ENCODE measurements at regions not wholly inside any gene's neighbourhood (a gene's known extent, or its start where the extent isn't known, plus 50 kb on each side); places are given as distances from the start of the nearest gene placed in this dataset.

- no peak for TF ChIP-seq CTCF (conservative IDR thresholded peaks at IDR 0.05; ENCODE audit: low read depth in 2 of 2)
Observed at GRCh38 chr7:119397156-119397555, 875.8 kb upstream of the KCND2 start (continued).

GRCh38 chr7:119408596-119408995 lies 864.4 kb upstream of the KCND2 start:
- H3K4me1 Mint-ChIP-seq = peaks cover 7% of the 10 kb centered on the region; the same call in 2 of the 3 replicates
- H3F3A ChIP-seq (replicated peaks; ENCODE audit: low read depth) = no peaks in the 10 kb centered on the region
- H3K79me2 ChIP-seq (replicated peaks; ENCODE audit: insufficient read depth) = no peaks in the 10 kb centered on the region
- no peak overlapping the region for H3K27ac Mint-ChIP-seq
- H4K20me1 ChIP-seq (replicated peaks; ENCODE audit: insufficient read depth) = no peaks in the 10 kb centered on the region
- H3K9me2 ChIP-seq (ENCODE audit: insufficient read depth) = no peaks in the 10 kb centered on the region
- no peak overlapping the region for H2AFZ ChIP-seq
- H3K4me2 ChIP-seq = no peak overlapping the region
- no peaks in the 10 kb centered on the region for H3K27me3 ChIP-seq (ENCODE audit: insufficient read depth)
- 0 out of 2 replicates have a peak, but pooled peaks cover 5% of the 10 kb centered on the region for H3K4me1 ChIP-seq (ENCODE audit: insufficient read depth)
- TF ChIP-seq ZNF331 (CRISPR knock-in tag; IDR thresholded peaks at IDR 0.05; ENCODE audit: low read depth) (no peak), POLR2AphosphoS5 (IDR thresholded peaks at IDR 0.05; ENCODE audit: low read depth) (no peak), EZH2 (IDR thresholded peaks at IDR 0.05; ENCODE audit: low read depth, unreplicated experiment) (no peak), CTCF (conservative IDR thresholded peaks at IDR 0.05; ENCODE audit: low read depth in 2 of 2) (no peak), EZH2phosphoT487 (IDR thresholded peaks at IDR 0.05; ENCODE audit: unreplicated experiment) (no peak), CREB1 (CRISPR knock-in tag; IDR thresholded peaks at IDR 0.05; ENCODE audit: low read depth) (no peak), ETS1 (IDR thresholded peaks at IDR 0.05) (no peak), ZNF114 (CRISPR knock-in tag; IDR thresholded peaks at IDR 0.05) (no peak), JUNB (IDR thresholded peaks at IDR 0.05; ENCODE audit: unreplicated experiment) (no peak)
- no peaks in the 10 kb centered on the region for H3K27me3 Mint-ChIP-seq (ENCODE audit: insufficient read depth, low read depth, poor library complexity)
- no peaks in the 10 kb centered on the region for H3K36me3 ChIP-seq (ENCODE audit: insufficient read depth)
- no peak overlapping the region for H3K4me3 Mint-ChIP-seq
- no peak overlapping the region for H3K27ac ChIP-seq (ENCODE audit: low read depth)
- DNase-seq (ENCODE audit: low spot score) = peak; percentile 8
- peaks cover 6% of the 10 kb centered on the region for H3K9me3 Mint-ChIP-seq
- peak; percentile 60 for ATAC-seq
- H3K36me3 Mint-ChIP-seq (ENCODE audit: low read depth) = peaks cover 7% of the 10 kb centered on the region; the same call in 2 of the 3 replicates
- H3K4me3 ChIP-seq = no peak overlapping the region

All from GM23338 (cell line).